ENCODE measurements at regions not wholly inside any gene's neighbourhood (a gene's known extent, or its start where the extent isn't known, plus 50 kb on each side); places are given as distances from the start of the nearest gene placed in this dataset.
A peak's percentile ranks its signal among the peaks of the same experiment; 100 is the strongest.
"Not testable (repeated sequence)": the region's sequence is repeated elsewhere in the genome, so short reads cannot be mapped to it uniquely, and the experiment has no call there.

- not testable (repeated sequence) for DNase-seq (ENCODE audit: low read depth in 1 of 2, low spot score in 1 of 2)
Observed at GRCh38 chr7:73176813-73177212, 91.0 kb upstream of the SPDYE9 start.

GRCh38 chr7:73175322-73175721, 89.5 kb upstream of the SPDYE9 start:
- not testable (repeated sequence) for DNase-seq (ENCODE audit: low read depth in 1 of 2, low spot score in 1 of 2)

GRCh38 chr7:73170902-73171301, 85.1 kb upstream of the SPDYE9 start:
- DNase-seq (ENCODE audit: low read depth in 1 of 2, low spot score in 1 of 2), result not testable (repeated sequence)

- not testable (repeated sequence) for DNase-seq (ENCODE audit: low read depth in 1 of 2, low spot score in 1 of 2)
Observed at GRCh38 chr7:73170415-73170814, 84.6 kb upstream of the SPDYE9 start.

GRCh38 chr7:73166152-73166551, 80.3 kb upstream of the SPDYE9 start:
- not testable (repeated sequence) for DNase-seq (ENCODE audit: low read depth in 1 of 2, low spot score in 1 of 2)

GRCh38 chr7:73162680-73163079, 76.8 kb upstream of the SPDYE9 start:
- not testable (repeated sequence) for DNase-seq (ENCODE audit: low read depth in 1 of 2, low spot score in 1 of 2)

GRCh38 chr7:73161727-73162126, 75.9 kb upstream of the SPDYE9 start:
- DNase-seq (ENCODE audit: low read depth in 1 of 2, low spot score in 1 of 2), result not testable (repeated sequence)

- not testable (repeated sequence) for DNase-seq (ENCODE audit: low read depth in 1 of 2, low spot score in 1 of 2)
Observed at GRCh38 chr7:73157169-73157661, 71.4 kb upstream of the SPDYE9 start.

- not testable (repeated sequence) for DNase-seq (ENCODE audit: low read depth in 1 of 2, low spot score in 1 of 2)
Observed at GRCh38 chr7:73156510-73157168, 70.8 kb upstream of the SPDYE9 start.

GRCh38 chr7:73154586-73155038, 68.8 kb upstream of the SPDYE9 start:
- DNase-seq (ENCODE audit: low read depth in 1 of 2, low spot score in 1 of 2), result peak; percentile 56 to 64

- DNase-seq (ENCODE audit: low read depth in 1 of 2, low spot score in 1 of 2), result not testable (repeated sequence)
Observed at GRCh38 chr7:73153921-73154585, 68.2 kb upstream of the SPDYE9 start.

- DNase-seq (ENCODE audit: low read depth in 1 of 2, low spot score in 1 of 2), result not testable (repeated sequence)
Observed at GRCh38 chr7:73148570-73148969, 62.7 kb upstream of the SPDYE9 start.

GRCh38 chr7:73147681-73148080, 61.8 kb upstream of the SPDYE9 start:
- not testable (repeated sequence) for DNase-seq (ENCODE audit: low read depth in 1 of 2, low spot score in 1 of 2)

- not testable (repeated sequence) for DNase-seq (ENCODE audit: low read depth in 1 of 2, low spot score in 1 of 2)
Observed at GRCh38 chr7:73143993-73144392, 58.2 kb upstream of the SPDYE9 start.

GRCh38 chr7:73137922-73138321, 52.1 kb upstream of the SPDYE9 start:
- DNase-seq (ENCODE audit: low read depth in 1 of 2, low spot score in 1 of 2), result not testable (repeated sequence)

All from activated CD4-positive, alpha-beta T cell treated with anti-CD3 and anti-CD28 coated beads, Interleukin-2, amount 50 U/mL, for 24 hours (primary cell).